Neural progenitor cell (in vitro differentiated cells): ENCODE measurements at regions not wholly inside any gene's neighbourhood (a gene's known extent, or its start where the extent isn't known, plus 50 kb on each side); places are given as distances from the start of the nearest gene placed in this dataset.

Source experiments
- DNase-seq: peaks from one replicate; pipeline ENCODE4 v3.0.0-alpha.2; 2016; ENCODE audit warnings: low spot score
- H2AFZ ChIP-seq: fragments of 200-600 bp; sonication (generic); replicated peaks from 2 replicates; pipeline ENCODE4 v1.6.1; 2016; ENCODE audit warnings: antibody characterized with exemption
- H3F3A ChIP-seq: fragments of 200-600 bp; sonication (generic); 2 replicates; pipeline ENCODE4 v1.6.1; 2016; ENCODE audit warnings: antibody characterized with exemption, low read depth
- H3K27ac ChIP-seq: fragments of 200-600 bp; sonication (generic); 2 replicates; pipeline ENCODE4 v1.5.1; 2016; ENCODE audit warnings: mild to moderate bottlenecking
- H3K27me3 ChIP-seq: fragments of 200-600 bp; sonication (generic); 2 replicates; pipeline ENCODE4 v1.6.1; 2016; ENCODE audit warnings: mild to moderate bottlenecking, moderate library complexity
- H3K36me3 ChIP-seq: fragments of 200-600 bp; sonication (generic); 2 replicates; pipeline ENCODE4 v1.5.1; 2016
- H3K4me1 ChIP-seq: fragments of 200-600 bp; sonication (generic); 2 replicates; pipeline ENCODE4 v1.6.1; 2016; ENCODE audit warnings: mixed run types
- H3K4me2 ChIP-seq: fragments of 200-600 bp; sonication (generic); 2 replicates; pipeline ENCODE4 v1.6.1; 2016
- H3K4me3 ChIP-seq: fragments of 200-600 bp; sonication (generic); 2 replicates; pipeline ENCODE4 v1.5.1; 2016
- H3K79me2 ChIP-seq: fragments of 200-600 bp; sonication (generic); 2 replicates; pipeline ENCODE4 v1.6.1; 2016; ENCODE audit warnings: low read depth
- H3K9ac ChIP-seq: fragments of 200-600 bp; sonication (generic); 2 replicates; pipeline ENCODE4 v1.6.1; 2016
- H3K9me3 ChIP-seq: fragments of 200-600 bp; sonication (generic); 2 replicates; pipeline ENCODE4 v1.5.1; 2016; ENCODE audit warnings: low read depth
- H4K20me1 ChIP-seq: fragments of 200-600 bp; sonication (generic); 2 replicates; pipeline ENCODE4 v1.6.1; 2016; ENCODE audit warnings: low read depth
- H3K27ac Mint-ChIP-seq: 3 replicates; pipeline ENCODE4 v1.8.0; 2021; ENCODE audit warnings: mixed read lengths
- H3K27me3 Mint-ChIP-seq: 2 replicates; pipeline ENCODE4 v1.8.0; 2022; ENCODE audit warnings: low read depth, mild to moderate bottlenecking, inconsistent platforms, moderate library complexity, mixed read lengths; ENCODE audit not compliant: insufficient read depth
- H3K36me3 Mint-ChIP-seq: 3 replicates; pipeline ENCODE4 v1.8.0; 2021; ENCODE audit warnings: mixed read lengths
- H3K4me1 Mint-ChIP-seq: 3 replicates; pipeline ENCODE4 v1.8.0; 2021; ENCODE audit warnings: mixed read lengths
- H3K4me3 Mint-ChIP-seq: 3 replicates; pipeline ENCODE4 v1.8.0; 2021; ENCODE audit warnings: mild to moderate bottlenecking, moderate library complexity, mixed read lengths
- H3K9me3 Mint-ChIP-seq: 3 replicates; pipeline ENCODE4 v1.8.0; 2020; ENCODE audit warnings: mixed read lengths
- EZH2 ChIP-seq: fragments of 200-600 bp; sonication (generic); IDR thresholded peaks from 2 replicates; pipeline ENCODE4 v1.6.1; 2017; ENCODE audit warnings: antibody characterized with exemption, mild to moderate bottlenecking, moderate library complexity
- EZH2phosphoT487 ChIP-seq: fragments of 200-600 bp; sonication (generic); IDR thresholded peaks from 2 replicates; pipeline ENCODE4 v1.6.1; 2017; ENCODE audit warnings: antibody characterized with exemption
- TF ChIP-seq, protein P1 (sequence below): fragments of 200-600 bp; sonication (generic); IDR thresholded peaks from 2 replicates; pipeline ENCODE4 v1.5.1; 2017; ENCODE audit warnings: antibody characterized with exemption, mild to moderate bottlenecking

- Histone ChIP-seq H3K9ac (no peak overlapping the region), H3K4me3 (no peak overlapping the region), H3F3A (no peaks in the 10 kb centered on the region), H4K20me1 (no peaks in the 10 kb centered on the region), H3K4me2 (no peak overlapping the region), H3K27ac (no peak overlapping the region), H3K4me1 (peaks cover 4% of the 10 kb centered on the region), H3K36me3 (no peaks in the 10 kb centered on the region), H3K27me3 (no peaks in the 10 kb centered on the region), H2AFZ (no peak overlapping the region), H3K79me2 (no peaks in the 10 kb centered on the region), H3K9me3 (no peaks in the 10 kb centered on the region)
- Mint-ChIP-seq H3K4me3 (no peak overlapping the region), H3K9me3 (no peaks in the 10 kb centered on the region), H3K27me3 (peaks cover 7% of the 10 kb centered on the region), H3K4me1 (peaks cover 10% of the 10 kb centered on the region), H3K27ac (no peak overlapping the region), H3K36me3 (no peaks in the 10 kb centered on the region)
- DNase-seq: no peak
- TF ChIP-seq EZH2: no peak
- TF ChIP-seq, protein P1, sequence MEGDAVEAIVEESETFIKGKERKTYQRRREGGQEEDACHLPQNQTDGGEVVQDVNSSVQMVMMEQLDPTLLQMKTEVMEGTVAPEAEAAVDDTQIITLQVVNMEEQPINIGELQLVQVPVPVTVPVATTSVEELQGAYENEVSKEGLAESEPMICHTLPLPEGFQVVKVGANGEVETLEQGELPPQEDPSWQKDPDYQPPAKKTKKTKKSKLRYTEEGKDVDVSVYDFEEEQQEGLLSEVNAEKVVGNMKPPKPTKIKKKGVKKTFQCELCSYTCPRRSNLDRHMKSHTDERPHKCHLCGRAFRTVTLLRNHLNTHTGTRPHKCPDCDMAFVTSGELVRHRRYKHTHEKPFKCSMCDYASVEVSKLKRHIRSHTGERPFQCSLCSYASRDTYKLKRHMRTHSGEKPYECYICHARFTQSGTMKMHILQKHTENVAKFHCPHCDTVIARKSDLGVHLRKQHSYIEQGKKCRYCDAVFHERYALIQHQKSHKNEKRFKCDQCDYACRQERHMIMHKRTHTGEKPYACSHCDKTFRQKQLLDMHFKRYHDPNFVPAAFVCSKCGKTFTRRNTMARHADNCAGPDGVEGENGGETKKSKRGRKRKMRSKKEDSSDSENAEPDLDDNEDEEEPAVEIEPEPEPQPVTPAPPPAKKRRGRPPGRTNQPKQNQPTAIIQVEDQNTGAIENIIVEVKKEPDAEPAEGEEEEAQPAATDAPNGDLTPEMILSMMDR: no peak
- no peak for TF ChIP-seq EZH2phosphoT487
Observed at GRCh38 chr5:3736926-3737325, 141.3 kb downstream of the IRX1 start.

DNA sequence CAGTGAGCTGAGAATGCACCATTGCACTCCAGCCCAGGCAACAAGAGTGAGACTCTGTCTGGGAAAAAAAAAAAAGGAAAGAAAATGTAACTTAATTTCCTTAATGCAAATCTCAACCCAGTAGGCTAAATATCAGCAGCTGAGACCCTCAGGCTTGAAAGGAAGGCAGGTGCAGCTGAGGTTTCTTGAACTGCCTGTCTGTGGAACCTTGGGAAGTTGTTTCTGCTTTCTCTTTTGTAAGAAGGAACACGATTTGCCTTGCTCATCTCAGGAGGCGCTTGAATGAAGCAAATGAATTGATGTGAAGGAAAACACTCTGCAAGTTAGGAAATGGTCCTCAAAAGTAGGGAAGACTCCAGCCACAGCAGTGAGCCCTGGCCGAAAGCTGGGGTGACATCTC is 143.3 kb downstream of the IRX1 start:
- Histone ChIP-seq H3K36me3 (no peaks in the 10 kb centered on the region), H3K9me3 (no peaks in the 10 kb centered on the region), H3K9ac (no peak overlapping the region), H3F3A (no peaks in the 10 kb centered on the region), H3K79me2 (no peaks in the 10 kb centered on the region), H2AFZ (no peak overlapping the region), H3K4me2 (no peak overlapping the region), H3K4me3 (no peak overlapping the region), H4K20me1 (no peaks in the 10 kb centered on the region), H3K27me3 (no peaks in the 10 kb centered on the region), H3K27ac (no peak overlapping the region), H3K4me1 (peaks cover 4% of the 10 kb centered on the region)
- Mint-ChIP-seq H3K4me3 (no peak overlapping the region), H3K4me1 (peaks cover 10% of the 10 kb centered on the region), H3K36me3 (no peaks in the 10 kb centered on the region), H3K27ac (no peak overlapping the region), H3K27me3 (peaks cover 5% of the 10 kb centered on the region), H3K9me3 (no peaks in the 10 kb centered on the region)
- DNase-seq: no peak
- no peak for TF ChIP-seq EZH2
- no peak for TF ChIP-seq EZH2phosphoT487
- TF ChIP-seq, protein P1: no peak

DNA sequence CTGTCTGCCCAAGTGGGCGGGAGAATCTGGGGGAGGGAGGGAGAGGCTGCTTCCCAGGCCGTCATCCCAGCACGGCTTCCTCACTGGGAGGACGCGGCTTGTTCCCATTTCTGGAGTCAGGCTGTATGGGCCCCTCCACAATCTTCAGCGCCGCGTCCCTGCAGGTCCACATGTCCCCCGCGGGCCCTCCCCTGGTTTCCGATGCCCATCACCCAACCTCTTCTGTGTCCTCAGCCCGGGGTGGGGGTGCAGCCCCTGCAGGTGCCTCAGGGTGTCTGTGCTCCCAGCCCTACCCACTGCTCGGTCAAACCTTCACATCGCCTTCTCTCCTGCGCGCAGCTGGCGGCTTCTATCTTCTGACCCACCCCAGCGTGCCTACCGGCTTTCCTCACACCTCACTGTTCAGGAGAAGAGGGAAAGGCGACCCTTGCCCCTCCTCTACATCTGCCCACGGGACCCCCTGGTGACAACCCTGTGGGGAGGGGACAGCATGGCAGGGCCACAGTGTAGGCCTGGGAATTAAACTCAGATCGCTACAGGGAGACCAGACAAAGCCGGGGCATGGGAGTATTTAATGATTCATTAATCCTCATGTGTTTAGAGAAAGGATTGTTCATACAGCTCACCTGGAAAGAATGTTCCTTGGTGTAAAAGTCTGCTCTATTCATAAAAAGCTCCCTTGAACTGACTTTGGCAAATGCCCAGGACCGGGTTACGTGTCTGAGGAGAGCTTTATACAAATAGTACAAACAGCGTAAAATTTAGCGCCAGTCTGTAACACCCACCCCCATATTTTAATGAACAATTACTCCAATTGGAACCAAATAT is 145.1 kb downstream of the IRX1 start:
- no peak overlapping the region for H2AFZ ChIP-seq
- DNase-seq: no peak
- H3K27ac ChIP-seq: no peak overlapping the region
- no peaks in the 10 kb centered on the region for H3K36me3 Mint-ChIP-seq
- no peaks in the 10 kb centered on the region for H3K79me2 ChIP-seq
- TF ChIP-seq EZH2: no peak
- TF ChIP-seq, protein P1: no peak
- no peak for TF ChIP-seq EZH2phosphoT487
- H3K4me3 Mint-ChIP-seq: no peak overlapping the region
- H3F3A ChIP-seq: no peaks in the 10 kb centered on the region
- H3K9me3 Mint-ChIP-seq: no peaks in the 10 kb centered on the region
- peaks cover 10% of the 10 kb centered on the region for H3K4me1 Mint-ChIP-seq
- H3K4me1 ChIP-seq: peaks cover 4% of the 10 kb centered on the region
- no peaks in the 10 kb centered on the region for H3K9me3 ChIP-seq
- H3K4me3 ChIP-seq: no peak overlapping the region
- no peaks in the 10 kb centered on the region for H4K20me1 ChIP-seq
- no peak overlapping the region for H3K27ac Mint-ChIP-seq
- no peak overlapping the region for H3K4me2 ChIP-seq
- no peaks in the 10 kb centered on the region for H3K27me3 ChIP-seq
- no peak overlapping the region for H3K9ac ChIP-seq
- H3K27me3 Mint-ChIP-seq: peaks cover 3% of the 10 kb centered on the region
- H3K36me3 ChIP-seq: no peaks in the 10 kb centered on the region
